Skeletal muscle tissue (tissue), 3 donors: ENCODE measurements at regions not wholly inside any gene's neighbourhood (a gene's known extent, or its start where the extent isn't known, plus 50 kb on each side); places are given as distances from the start of the nearest gene placed in this dataset.

Source experiments
- H3K27ac ChIP-seq: one replicate; pipeline ENCODE4 v1.7.0; 2013; ENCODE audit warnings: mild to moderate bottlenecking, low read depth, low read length, inconsistent platforms
- H3K27me3 ChIP-seq, 3 donors: one replicate each; pipeline ENCODE4 v1.7.0; 2013; ENCODE audit warnings: low read length in 3 of 3; ENCODE audit not compliant: control insufficient read depth in 3 of 3, insufficient read depth in 3 of 3
- H3K36me3 ChIP-seq, 3 donors: one replicate each; pipeline ENCODE4 v1.7.0; 2013; ENCODE audit warnings: low read length in 3 of 3; ENCODE audit not compliant: control insufficient read depth in 3 of 3, insufficient read depth in 3 of 3
- H3K4me1 ChIP-seq, 3 donors: one replicate each; pipeline ENCODE4 v1.7.0; 2013; ENCODE audit warnings: low read length in 3 of 3, mild to moderate bottlenecking in 3 of 3; ENCODE audit not compliant: control insufficient read depth in 3 of 3, insufficient read depth in 3 of 3
- H3K4me3 ChIP-seq, 3 donors: one replicate each; pipeline ENCODE4 v1.7.0; 2013; ENCODE audit warnings: low read length in 3 of 3
- H3K9ac ChIP-seq, 3 donors: one replicate each; pipeline ENCODE4 v1.7.0; 2013; ENCODE audit warnings: low read length in 3 of 3, mild to moderate bottlenecking in 3 of 3, moderate library complexity in 2 of 3, low read depth in 1 of 3
- H3K9me3 ChIP-seq, 3 donors: one replicate each; pipeline ENCODE4 v1.7.0; 2013; ENCODE audit warnings: low read length in 3 of 3; ENCODE audit not compliant: control insufficient read depth in 3 of 3
- donor health status: Osteomylitis.

- H3K27me3 ChIP-seq = no peaks in the 10 kb centered on the region
- H3K36me3 ChIP-seq = no peaks in the 10 kb centered on the region
- H3K9ac ChIP-seq = no peak overlapping the region
- H3K9me3 ChIP-seq = no peaks in the 10 kb centered on the region
- H3K4me1 ChIP-seq = peaks cover 0 to 24% (median 9%) of the 10 kb centered on the region in 3 donors
- H3K4me3 ChIP-seq = no peak overlapping the region
- no peak overlapping the region for H3K27ac ChIP-seq
These were observed 225.2 kb upstream of the RREB1 start for GRCh38 chr6:6882592-6882991.

DNA sequence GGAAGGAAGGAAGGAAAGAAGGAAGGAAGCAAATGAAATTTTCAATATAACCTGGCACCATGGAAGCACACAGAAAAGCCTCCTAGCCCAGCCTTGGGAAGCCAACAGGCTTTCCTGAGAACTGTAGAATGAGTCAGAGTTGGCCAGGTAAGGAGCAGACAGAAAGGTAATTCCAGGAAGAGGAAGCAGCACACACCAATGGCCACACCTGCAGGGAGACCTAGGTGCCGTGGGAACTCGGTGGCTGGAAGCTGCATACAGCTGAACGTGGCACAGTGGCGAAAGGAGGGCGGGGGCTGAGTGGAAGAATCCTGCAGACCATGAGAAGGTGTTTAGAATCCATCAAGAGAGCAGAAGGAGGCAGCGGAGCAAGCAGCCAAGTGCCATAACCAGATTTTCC lies 224.8 kb upstream of the RREB1 start:
- no peaks in the 10 kb centered on the region for H3K27me3 ChIP-seq
- no peak overlapping the region for H3K27ac ChIP-seq
- peaks cover 0 to 24% (median 9%) of the 10 kb centered on the region in 3 donors for H3K4me1 ChIP-seq
- no peaks in the 10 kb centered on the region for H3K36me3 ChIP-seq
- H3K9ac ChIP-seq = no peak overlapping the region
- no peaks in the 10 kb centered on the region for H3K9me3 ChIP-seq
- H3K4me3 ChIP-seq = no peak overlapping the region

GRCh38 chr6:6884193-6884627 lies 223.6 kb upstream of the RREB1 start:
- H3K4me1 ChIP-seq = peaks cover 0 to 24% (median 9%) of the 10 kb centered on the region in 3 donors
- no peak overlapping the region for H3K4me3 ChIP-seq
- no peak overlapping the region for H3K27ac ChIP-seq
- H3K27me3 ChIP-seq = no peaks in the 10 kb centered on the region
- H3K9ac ChIP-seq = no peak overlapping the region
- no peaks in the 10 kb centered on the region for H3K9me3 ChIP-seq
- no peaks in the 10 kb centered on the region for H3K36me3 ChIP-seq

DNA sequence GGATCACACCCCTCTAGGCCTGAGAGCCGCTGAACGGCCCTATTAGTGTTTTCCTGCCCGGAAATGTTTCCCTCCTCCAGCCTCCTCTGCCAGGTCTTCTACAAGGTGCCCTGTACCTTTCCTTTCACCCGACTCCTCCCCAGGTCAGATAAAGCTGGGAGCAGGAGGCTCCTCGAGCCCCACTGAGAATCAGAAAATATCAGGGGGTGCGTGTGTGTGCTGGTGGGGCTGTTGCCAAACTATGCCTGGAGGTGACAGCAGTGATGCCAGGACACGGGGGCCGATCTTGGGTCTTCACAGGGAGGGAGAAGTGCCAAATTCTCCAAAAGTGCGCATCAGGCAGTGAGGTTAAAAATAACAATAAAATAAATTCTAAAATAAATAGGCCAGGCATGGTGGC lies 222.8 kb upstream of the RREB1 start:
- no peaks in the 10 kb centered on the region for H3K27me3 ChIP-seq
- no peak overlapping the region for H3K27ac ChIP-seq
- H3K36me3 ChIP-seq = no peaks in the 10 kb centered on the region
- H3K9ac ChIP-seq = no peak overlapping the region
- H3K4me1 ChIP-seq = peaks cover 0 to 24% (median 9%) of the 10 kb centered on the region in 3 donors
- H3K9me3 ChIP-seq = no peaks in the 10 kb centered on the region
- no peak overlapping the region for H3K4me3 ChIP-seq

- Histone ChIP-seq H3K27me3 (no peaks in the 10 kb centered on the region), H3K27ac (peak overlapping the region; percentile 83), H3K9me3 (no peaks in the 10 kb centered on the region), H3K4me1 (peaks cover 4 to 29% (median 13%) of the 10 kb centered on the region in 3 donors), H3K9ac (peak overlapping the region; percentile 28 to 76 (median 61)), H3K4me3 (peak overlapping the region; percentile 38 to 59 (median 41)), H3K36me3 (no peaks in the 10 kb centered on the region)
These were observed 222.1 kb upstream of the RREB1 start for GRCh38 chr6:6885521-6886170.

DNA sequence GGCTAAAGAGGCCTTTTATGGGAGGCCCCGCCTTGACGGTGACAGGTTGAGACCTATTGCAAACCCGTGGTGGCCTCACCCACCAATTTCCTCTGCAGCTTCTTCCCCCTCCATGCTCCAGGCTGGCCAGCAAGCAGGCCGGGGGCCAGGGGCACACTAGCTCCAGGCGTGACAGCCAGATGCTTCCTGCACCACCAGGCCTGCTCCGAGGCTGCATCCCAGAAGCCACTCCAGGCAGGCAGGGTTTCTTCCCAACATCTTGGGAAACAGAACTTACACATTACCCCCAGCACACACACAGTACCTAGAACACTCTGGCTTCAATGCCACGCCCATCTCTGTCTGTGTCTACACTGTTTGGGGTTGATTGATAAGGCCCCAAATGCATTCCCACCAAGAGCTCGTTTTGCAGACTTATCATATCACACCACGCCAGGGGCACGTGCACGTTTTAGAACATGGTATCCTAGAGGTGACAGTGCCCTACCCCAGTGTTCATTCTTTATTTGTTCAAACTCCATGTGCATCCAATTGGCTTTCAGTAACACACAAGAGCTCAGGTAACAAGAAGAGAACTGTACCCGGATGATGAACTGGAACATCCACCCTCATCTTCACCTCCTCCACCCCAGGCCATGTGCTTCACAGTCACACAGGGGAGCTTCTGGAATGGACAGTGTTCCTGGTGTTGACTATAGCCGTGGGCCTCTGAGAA lies 221.4 kb upstream of the RREB1 start:
- Histone ChIP-seq H3K9me3 (no peaks in the 10 kb centered on the region), H3K36me3 (no peaks in the 10 kb centered on the region), H3K4me3 (peak overlapping the region in 2 of 3 donors; percentile 41 to 59), H3K4me1 (peaks cover 10 to 36% (median 20%) of the 10 kb centered on the region in 3 donors), H3K9ac (peak overlapping the region in 1 of 3 donors; percentile 76), H3K27me3 (no peaks in the 10 kb centered on the region), H3K27ac (peak overlapping the region; percentile 83)

DNA sequence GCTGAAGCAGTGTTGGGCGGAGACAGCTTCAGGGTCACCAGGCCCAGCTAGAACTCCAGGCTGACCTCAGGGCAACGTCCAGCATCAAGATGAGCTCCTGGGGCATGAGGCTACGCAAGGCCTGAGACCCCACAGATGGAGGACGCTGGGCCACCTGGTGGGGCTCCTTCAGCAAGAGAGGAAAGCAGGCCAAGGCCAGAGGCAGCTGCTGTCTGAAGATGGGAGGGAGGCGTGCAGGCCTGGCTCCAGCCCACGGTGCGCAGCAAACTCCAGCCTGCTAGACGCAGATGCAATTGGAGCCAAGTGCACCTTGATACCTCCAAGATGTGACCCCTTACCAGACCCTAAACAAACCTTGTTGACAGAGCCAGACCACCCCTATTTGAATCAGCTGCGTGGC lies 220.9 kb upstream of the RREB1 start:
- H3K9ac ChIP-seq = no peak overlapping the region
- no peaks in the 10 kb centered on the region for H3K9me3 ChIP-seq
- peaks cover 16 to 42% (median 26%) of the 10 kb centered on the region in 3 donors for H3K4me1 ChIP-seq
- H3K27ac ChIP-seq = no peak overlapping the region
- H3K27me3 ChIP-seq = no peaks in the 10 kb centered on the region
- no peaks in the 10 kb centered on the region for H3K36me3 ChIP-seq
- peak overlapping the region in 1 of 3 donors; percentile 13 for H3K4me3 ChIP-seq

- no peak overlapping the region for H3K9ac ChIP-seq
- no peak overlapping the region for H3K27ac ChIP-seq
- H3K36me3 ChIP-seq = no peaks in the 10 kb centered on the region
- no peaks in the 10 kb centered on the region for H3K27me3 ChIP-seq
- peaks cover 35 to 62% (median 48%) of the 10 kb centered on the region in 3 donors for H3K4me1 ChIP-seq
- no peaks in the 10 kb centered on the region for H3K9me3 ChIP-seq
- H3K4me3 ChIP-seq = no peak overlapping the region
These were observed 218.2 kb upstream of the RREB1 start for GRCh38 chr6:6889601-6890000.

DNA sequence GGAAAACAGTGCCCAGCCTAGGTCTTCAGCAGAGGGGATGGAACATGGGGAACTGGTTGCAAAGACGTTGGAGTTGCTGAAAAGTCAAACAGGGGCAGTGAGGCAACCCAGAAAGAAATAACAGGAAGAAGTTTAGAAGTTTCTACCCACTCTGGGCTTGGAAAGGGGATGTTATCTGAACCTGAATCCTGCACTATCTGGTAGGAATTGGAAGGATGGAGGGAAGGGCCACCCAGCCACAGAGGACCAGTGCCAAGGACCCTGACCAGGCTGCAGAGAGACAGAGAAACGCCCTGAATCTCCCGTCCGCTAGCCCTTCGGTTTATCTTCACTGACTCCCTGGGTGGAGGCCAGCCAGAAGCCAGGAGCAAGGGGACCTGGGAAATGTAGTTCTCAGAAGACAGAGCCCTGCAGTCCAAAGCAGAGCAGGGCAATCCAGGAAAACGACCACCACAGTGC lies 217.3 kb upstream of the RREB1 start:
- H3K4me3 ChIP-seq = peak overlapping the region; percentile 30 to 49 (median 37)
- H3K9ac ChIP-seq = peak overlapping the region in 2 of 3 donors; percentile 65 to 70
- H3K9me3 ChIP-seq = no peaks in the 10 kb centered on the region
- peak overlapping the region; percentile 50 for H3K27ac ChIP-seq
- H3K36me3 ChIP-seq = no peaks in the 10 kb centered on the region
- H3K4me1 ChIP-seq = peaks cover 35 to 60% (median 48%) of the 10 kb centered on the region in 3 donors
- H3K27me3 ChIP-seq = no peaks in the 10 kb centered on the region

DNA sequence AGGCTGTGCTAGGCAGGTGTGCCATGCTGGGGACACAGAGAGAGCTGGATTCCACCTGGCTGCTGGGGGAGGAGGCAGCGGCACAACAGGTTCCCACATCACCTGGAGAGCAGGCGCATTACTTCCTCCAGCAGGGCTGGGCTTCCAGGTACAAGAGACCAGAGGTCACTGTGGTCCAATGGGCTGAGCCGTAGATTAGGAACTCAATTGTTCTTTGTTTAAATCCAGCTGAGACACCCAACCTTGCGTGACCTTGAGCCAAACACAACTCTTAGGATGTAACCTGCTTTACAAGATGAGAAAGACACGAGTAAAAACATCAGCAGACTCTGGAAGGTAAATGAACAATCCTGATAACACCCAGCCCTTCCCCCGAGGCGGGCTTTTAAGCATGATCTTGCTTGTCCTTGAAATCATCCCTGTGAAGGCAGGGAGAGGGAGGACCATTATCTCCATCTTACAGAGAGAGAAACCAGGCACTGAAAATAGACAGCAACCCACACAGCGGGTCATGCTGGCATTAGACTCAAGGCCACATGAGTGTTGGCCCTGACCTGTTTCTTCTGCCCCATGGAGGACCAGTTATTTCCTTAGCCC lies 216.5 kb upstream of the RREB1 start:
- H3K9me3 ChIP-seq = no peaks in the 10 kb centered on the region
- H3K27me3 ChIP-seq = no peaks in the 10 kb centered on the region
- H3K36me3 ChIP-seq = no peaks in the 10 kb centered on the region
- peak overlapping the region; percentile 94 for H3K27ac ChIP-seq
- H3K9ac ChIP-seq = peak overlapping the region in 2 of 3 donors; percentile 21 to 70
- peak overlapping the region in 1 of 3 donors; percentile 41 for H3K4me3 ChIP-seq
- H3K4me1 ChIP-seq = peaks cover 35 to 53% (median 44%) of the 10 kb centered on the region in 3 donors
